Adrenal gland (tissue), 5 donors: ENCODE measurements at regions not wholly inside any gene's neighbourhood (a gene's known extent, or its start where the extent isn't known, plus 50 kb on each side); places are given as distances from the start of the nearest gene placed in this dataset.

Source experiments
- POLR2A ChIP-seq, 2 donors: fragments of 450-650 bp; IDR thresholded peaks; one replicate each; pipeline ENCODE4 v1.6.1; 2017; ENCODE audit warnings: antibody characterized with exemption in 2 of 2, mild to moderate bottlenecking in 2 of 2, moderate library complexity in 1 of 2
- TF ChIP-seq, protein P1 (sequence below), 6 experiments: fragments of 450-650 bp in 4 of 6; fragments of 200-600 bp in 2 of 6; sonication (generic) in 1 of 6; IDR thresholded peaks; 1 replicate in 5 of 6; 2 replicates in 1 of 6; pipeline versions ENCODE4 v1.5.1 to v1.8.0; 2016 to 2021; ENCODE audit warnings: antibody characterized with exemption in 6 of 6, mild to moderate bottlenecking in 2 of 6, moderate library complexity in 1 of 6
- donor health status: DM: no; HTN: no; CAD: no.

GRCh38 chrX:65136424-65136823, 160.2 kb upstream of the ZC4H2 start:
- TF ChIP-seq, protein P1, sequence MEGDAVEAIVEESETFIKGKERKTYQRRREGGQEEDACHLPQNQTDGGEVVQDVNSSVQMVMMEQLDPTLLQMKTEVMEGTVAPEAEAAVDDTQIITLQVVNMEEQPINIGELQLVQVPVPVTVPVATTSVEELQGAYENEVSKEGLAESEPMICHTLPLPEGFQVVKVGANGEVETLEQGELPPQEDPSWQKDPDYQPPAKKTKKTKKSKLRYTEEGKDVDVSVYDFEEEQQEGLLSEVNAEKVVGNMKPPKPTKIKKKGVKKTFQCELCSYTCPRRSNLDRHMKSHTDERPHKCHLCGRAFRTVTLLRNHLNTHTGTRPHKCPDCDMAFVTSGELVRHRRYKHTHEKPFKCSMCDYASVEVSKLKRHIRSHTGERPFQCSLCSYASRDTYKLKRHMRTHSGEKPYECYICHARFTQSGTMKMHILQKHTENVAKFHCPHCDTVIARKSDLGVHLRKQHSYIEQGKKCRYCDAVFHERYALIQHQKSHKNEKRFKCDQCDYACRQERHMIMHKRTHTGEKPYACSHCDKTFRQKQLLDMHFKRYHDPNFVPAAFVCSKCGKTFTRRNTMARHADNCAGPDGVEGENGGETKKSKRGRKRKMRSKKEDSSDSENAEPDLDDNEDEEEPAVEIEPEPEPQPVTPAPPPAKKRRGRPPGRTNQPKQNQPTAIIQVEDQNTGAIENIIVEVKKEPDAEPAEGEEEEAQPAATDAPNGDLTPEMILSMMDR (IDR thresholded peaks at IDR 0.05): no peak
- no peak for TF ChIP-seq POLR2A (IDR thresholded peaks at IDR 0.05)
